Peyer's patch (tissue), 4 donors: ENCODE measurements at regions not wholly inside any gene's neighbourhood (a gene's known extent, or its start where the extent isn't known, plus 50 kb on each side); places are given as distances from the start of the nearest gene placed in this dataset.

Source experiments
- DNase-seq, 3 donors: peaks; one replicate each; pipeline ENCODE4 v3.0.0-alpha.2; 2017 to 2019
- H3K27ac ChIP-seq, 4 donors: fragments of 200-600 bp; sonication (generic); one replicate each; pipeline ENCODE4 v1.5.1; 2016 to 2019
- H3K27me3 ChIP-seq, 2 donors: fragments of 200-600 bp; sonication (generic); one replicate each; pipeline ENCODE4 v1.5.1; 2019
- H3K36me3 ChIP-seq, 3 donors: fragments of 200-600 bp; sonication (generic); one replicate each; pipeline ENCODE4 v1.5.1; 2016 to 2019
- H3K4me1 ChIP-seq, 4 donors: fragments of 200-600 bp; sonication (generic); one replicate each; pipeline ENCODE4 v1.5.1; 2016 to 2019
- H3K4me3 ChIP-seq, 4 donors: fragments of 200-600 bp; sonication (generic); 1 replicate in 3 of 4; 2 replicates in 1 of 4; pipeline ENCODE4 v1.5.1; 2016 to 2019; ENCODE audit warnings: mild to moderate bottlenecking in 1 of 4
- H3K9me3 ChIP-seq, 4 donors: fragments of 200-600 bp; sonication (generic); one replicate each; pipeline ENCODE4 v1.5.1; 2016 to 2019; ENCODE audit warnings: mild to moderate bottlenecking in 1 of 4
- POLR2A ChIP-seq, 2 donors: fragments of 450-650 bp; IDR thresholded peaks; one replicate each; pipeline ENCODE4 v1.5.1; 2017; ENCODE audit warnings: antibody characterized with exemption in 2 of 2, mild to moderate bottlenecking in 2 of 2, moderate library complexity in 2 of 2
- TF ChIP-seq, protein P1 (sequence below), 6 experiments: fragments of 450-650 bp in 4 of 6; fragments of 200-600 bp in 2 of 6; sonication (generic) in 1 of 6; IDR thresholded peaks; one replicate each; pipeline ENCODE4 v1.5.1; 2017 to 2019; ENCODE audit warnings: antibody characterized with exemption in 6 of 6, mild to moderate bottlenecking in 3 of 6, moderate library complexity in 1 of 6

DNA sequence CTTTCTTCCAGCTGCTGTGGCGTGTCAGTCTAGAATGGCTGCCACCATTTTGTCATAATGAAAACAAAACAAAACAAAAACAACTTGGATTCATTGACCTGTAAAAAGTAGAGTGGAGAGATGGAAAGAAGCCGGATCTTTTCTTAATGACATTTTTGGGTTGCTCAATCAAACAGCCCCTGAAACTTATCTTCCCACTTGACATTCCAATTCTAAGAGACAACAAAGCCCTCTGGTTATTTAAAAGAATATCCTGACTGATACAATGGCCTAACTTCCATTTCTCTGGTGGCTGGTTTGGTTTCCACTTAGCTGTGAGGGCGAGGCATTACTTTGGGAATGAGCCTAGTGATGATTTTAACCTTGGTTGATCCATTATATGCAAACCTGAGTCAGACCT is 123.7 kb downstream of the AQP4 start:
- TF ChIP-seq POLR2A (IDR thresholded peaks at IDR 0.05), result no peak
- TF ChIP-seq, protein P1, sequence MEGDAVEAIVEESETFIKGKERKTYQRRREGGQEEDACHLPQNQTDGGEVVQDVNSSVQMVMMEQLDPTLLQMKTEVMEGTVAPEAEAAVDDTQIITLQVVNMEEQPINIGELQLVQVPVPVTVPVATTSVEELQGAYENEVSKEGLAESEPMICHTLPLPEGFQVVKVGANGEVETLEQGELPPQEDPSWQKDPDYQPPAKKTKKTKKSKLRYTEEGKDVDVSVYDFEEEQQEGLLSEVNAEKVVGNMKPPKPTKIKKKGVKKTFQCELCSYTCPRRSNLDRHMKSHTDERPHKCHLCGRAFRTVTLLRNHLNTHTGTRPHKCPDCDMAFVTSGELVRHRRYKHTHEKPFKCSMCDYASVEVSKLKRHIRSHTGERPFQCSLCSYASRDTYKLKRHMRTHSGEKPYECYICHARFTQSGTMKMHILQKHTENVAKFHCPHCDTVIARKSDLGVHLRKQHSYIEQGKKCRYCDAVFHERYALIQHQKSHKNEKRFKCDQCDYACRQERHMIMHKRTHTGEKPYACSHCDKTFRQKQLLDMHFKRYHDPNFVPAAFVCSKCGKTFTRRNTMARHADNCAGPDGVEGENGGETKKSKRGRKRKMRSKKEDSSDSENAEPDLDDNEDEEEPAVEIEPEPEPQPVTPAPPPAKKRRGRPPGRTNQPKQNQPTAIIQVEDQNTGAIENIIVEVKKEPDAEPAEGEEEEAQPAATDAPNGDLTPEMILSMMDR (IDR thresholded peaks at IDR 0.05), result no peak
- no peaks in the 10 kb centered on the region for H3K9me3 ChIP-seq
- no peak overlapping the region for H3K4me3 ChIP-seq
- no peak overlapping the region for H3K27ac ChIP-seq
- no peak for DNase-seq
- no peaks in the 10 kb centered on the region for H3K4me1 ChIP-seq
- no peaks in the 10 kb centered on the region for H3K36me3 ChIP-seq
- no peaks in the 10 kb centered on the region for H3K27me3 ChIP-seq

DNA sequence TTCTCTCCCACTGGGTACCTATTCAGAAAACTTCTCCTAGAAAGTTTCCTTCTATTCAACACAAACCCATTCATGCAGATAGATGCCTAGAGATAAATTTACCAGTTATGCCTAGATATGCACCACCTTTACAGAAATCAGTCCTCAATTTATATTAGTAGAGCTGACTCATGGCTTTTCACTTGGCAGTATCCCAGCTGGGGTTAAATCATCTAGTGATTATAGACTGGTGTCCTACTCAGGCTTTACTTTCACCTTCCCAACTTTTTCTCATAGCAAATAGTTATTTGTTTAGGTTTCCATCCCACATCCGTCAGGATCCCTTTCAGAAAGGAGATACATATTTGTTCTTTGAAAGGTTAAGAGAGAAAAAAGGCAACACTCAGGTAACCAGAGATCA is 124.5 kb downstream of the AQP4 start:
- no peak for DNase-seq
- Histone ChIP-seq H3K36me3 (no peaks in the 10 kb centered on the region), H3K9me3 (no peaks in the 10 kb centered on the region), H3K4me3 (no peak overlapping the region), H3K4me1 (no peaks in the 10 kb centered on the region), H3K27ac (no peak overlapping the region), H3K27me3 (no peaks in the 10 kb centered on the region)
- TF ChIP-seq, protein P1 (IDR thresholded peaks at IDR 0.05), result no peak
- no peak for TF ChIP-seq POLR2A (IDR thresholded peaks at IDR 0.05)

DNA sequence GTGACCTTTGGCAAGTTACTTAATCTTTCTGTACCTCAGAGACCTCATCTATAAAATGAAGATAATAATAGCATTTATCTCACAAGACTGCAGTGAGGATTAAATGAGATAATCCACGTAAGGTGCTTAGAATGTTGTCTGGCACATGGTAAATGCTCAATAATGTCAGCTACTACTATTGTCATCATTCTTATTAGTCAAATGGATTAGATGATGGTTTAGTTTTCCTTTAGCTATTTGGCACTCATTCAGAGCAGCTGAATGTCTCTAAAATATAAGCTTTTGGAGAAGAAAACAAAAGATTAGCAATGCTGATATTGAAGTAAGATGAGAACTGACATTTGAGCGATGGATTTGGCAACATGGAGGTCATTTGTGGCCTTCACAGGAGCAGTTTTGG is 125.1 kb downstream of the AQP4 start:
- Histone ChIP-seq H3K36me3 (no peaks in the 10 kb centered on the region), H3K27ac (no peak overlapping the region), H3K27me3 (no peaks in the 10 kb centered on the region), H3K4me1 (no peaks in the 10 kb centered on the region), H3K9me3 (no peaks in the 10 kb centered on the region), H3K4me3 (no peak overlapping the region)
- TF ChIP-seq, protein P1 (IDR thresholded peaks at IDR 0.05), result no peak
- TF ChIP-seq POLR2A (IDR thresholded peaks at IDR 0.05), result no peak
- DNase-seq, result no peak

DNA sequence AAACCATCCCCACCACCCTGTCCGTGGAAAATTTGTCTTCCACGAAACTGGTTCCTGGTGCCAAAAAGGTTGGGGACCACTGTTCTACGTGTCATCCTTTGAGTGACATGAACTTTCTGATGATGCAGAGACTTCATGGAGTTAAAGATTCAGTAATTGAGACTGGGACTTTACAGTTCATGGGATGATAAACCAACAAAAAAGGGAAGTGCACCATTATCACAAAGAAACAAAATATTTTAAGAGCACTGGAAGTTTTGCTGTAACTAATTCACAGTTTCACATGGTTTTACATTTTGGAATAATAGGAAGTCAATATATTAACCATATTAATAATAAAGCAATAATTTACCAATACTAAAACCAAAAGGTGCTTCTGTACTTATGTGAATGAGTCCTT is 126.8 kb downstream of the AQP4 start:
- Histone ChIP-seq H3K4me3 (no peak overlapping the region), H3K36me3 (no peaks in the 10 kb centered on the region), H3K9me3 (no peaks in the 10 kb centered on the region), H3K4me1 (no peaks in the 10 kb centered on the region), H3K27me3 (no peaks in the 10 kb centered on the region), H3K27ac (no peak overlapping the region)
- no peak for DNase-seq
- TF ChIP-seq, protein P1 (IDR thresholded peaks at IDR 0.05), result no peak
- no peak for TF ChIP-seq POLR2A (IDR thresholded peaks at IDR 0.05)

DNA sequence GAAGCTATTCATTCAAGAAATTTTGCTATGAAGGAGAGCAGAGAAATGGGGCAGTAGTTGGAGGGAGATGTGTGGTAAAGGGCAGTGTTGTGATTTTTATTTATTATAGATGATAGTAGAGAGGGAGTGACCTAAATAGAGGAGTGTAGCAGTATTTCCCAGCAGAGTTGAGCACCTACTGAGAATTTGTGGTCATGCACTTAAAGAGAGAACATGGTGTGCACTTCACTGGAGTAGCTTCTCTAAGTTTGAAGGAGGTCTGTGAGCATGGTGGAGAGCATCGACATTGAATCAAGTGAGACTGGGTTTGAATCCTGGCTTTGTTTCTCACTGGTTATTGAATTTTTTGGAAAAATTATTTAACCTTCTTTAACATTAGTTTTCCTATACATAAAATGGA is 129.2 kb downstream of the AQP4 start:
- TF ChIP-seq, protein P1 (IDR thresholded peaks at IDR 0.05), result no peak
- no peak for TF ChIP-seq POLR2A (IDR thresholded peaks at IDR 0.05)
- no peaks in the 10 kb centered on the region for H3K9me3 ChIP-seq
- no peaks in the 10 kb centered on the region for H3K27me3 ChIP-seq
- no peak overlapping the region for H3K4me3 ChIP-seq
- H3K4me1 ChIP-seq, result no peaks in the 10 kb centered on the region
- H3K27ac ChIP-seq, result no peak overlapping the region
- DNase-seq, result no peak
- H3K36me3 ChIP-seq, result no peaks in the 10 kb centered on the region

DNA sequence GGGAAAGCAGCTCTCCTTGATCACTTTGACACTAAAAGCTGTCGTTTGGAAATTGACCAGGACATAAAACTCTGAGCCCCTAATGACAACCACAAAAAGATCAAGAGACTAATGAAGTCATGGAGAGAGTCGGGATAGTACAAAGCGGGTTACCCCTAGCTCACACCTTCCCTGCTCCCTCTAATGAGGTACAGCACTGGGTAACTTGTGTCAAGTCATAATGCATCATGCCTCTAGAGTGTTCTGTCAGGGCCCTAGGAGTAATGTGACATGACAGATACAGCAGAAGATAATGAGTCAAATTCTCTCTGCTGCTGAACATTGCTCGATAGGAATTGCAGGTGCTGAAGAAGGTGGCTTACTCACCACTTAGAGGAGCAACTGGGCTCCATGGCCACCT is 130.7 kb downstream of the AQP4 start:
- H3K9me3 ChIP-seq, result no peaks in the 10 kb centered on the region
- no peaks in the 10 kb centered on the region for H3K4me1 ChIP-seq
- no peak for DNase-seq
- H3K36me3 ChIP-seq, result no peaks in the 10 kb centered on the region
- no peaks in the 10 kb centered on the region for H3K27me3 ChIP-seq
- H3K4me3 ChIP-seq, result no peak overlapping the region
- no peak for TF ChIP-seq POLR2A (IDR thresholded peaks at IDR 0.05)
- TF ChIP-seq, protein P1 (IDR thresholded peaks at IDR 0.05), result no peak
- no peak overlapping the region for H3K27ac ChIP-seq
